ENCODE measurements at regions not wholly inside any gene's neighbourhood (a gene's known extent, or its start where the extent isn't known, plus 50 kb on each side); places are given as distances from the start of the nearest gene placed in this dataset.

DNA sequence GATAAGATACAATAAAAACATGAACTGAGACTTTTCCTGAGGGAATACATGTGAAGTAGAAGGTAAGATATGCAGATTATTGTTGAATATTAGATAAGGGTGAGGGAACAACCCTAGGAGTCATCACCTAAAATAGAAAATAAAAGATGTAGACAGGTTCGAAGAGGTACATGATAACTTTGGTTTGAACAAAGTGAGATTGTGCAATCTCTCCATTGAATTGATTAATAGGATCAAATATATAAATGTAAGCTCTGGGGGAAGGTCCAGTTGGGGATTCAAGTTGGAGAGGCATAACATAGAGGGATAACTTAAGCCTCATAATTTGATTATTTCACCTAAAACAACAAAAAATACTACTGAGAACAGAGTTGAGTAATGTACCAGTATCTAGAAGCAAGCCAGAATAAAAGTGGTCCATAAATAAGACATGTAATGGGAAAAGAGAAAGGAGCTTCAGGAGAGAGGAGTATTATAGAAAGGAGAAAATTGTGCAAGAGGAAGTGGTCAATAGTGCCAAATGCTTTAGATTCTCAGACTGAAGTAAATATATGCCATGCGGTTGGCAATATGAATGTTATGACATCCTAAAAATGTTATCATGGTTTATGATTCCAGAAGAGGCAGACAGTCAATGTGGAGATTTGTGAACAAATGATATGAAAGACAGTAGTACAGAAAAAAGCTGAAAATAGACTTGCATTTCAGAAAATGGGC is 282.3 kb upstream of the CHRM2 start:
- TF ChIP-seq, protein P1, sequence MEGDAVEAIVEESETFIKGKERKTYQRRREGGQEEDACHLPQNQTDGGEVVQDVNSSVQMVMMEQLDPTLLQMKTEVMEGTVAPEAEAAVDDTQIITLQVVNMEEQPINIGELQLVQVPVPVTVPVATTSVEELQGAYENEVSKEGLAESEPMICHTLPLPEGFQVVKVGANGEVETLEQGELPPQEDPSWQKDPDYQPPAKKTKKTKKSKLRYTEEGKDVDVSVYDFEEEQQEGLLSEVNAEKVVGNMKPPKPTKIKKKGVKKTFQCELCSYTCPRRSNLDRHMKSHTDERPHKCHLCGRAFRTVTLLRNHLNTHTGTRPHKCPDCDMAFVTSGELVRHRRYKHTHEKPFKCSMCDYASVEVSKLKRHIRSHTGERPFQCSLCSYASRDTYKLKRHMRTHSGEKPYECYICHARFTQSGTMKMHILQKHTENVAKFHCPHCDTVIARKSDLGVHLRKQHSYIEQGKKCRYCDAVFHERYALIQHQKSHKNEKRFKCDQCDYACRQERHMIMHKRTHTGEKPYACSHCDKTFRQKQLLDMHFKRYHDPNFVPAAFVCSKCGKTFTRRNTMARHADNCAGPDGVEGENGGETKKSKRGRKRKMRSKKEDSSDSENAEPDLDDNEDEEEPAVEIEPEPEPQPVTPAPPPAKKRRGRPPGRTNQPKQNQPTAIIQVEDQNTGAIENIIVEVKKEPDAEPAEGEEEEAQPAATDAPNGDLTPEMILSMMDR (IDR thresholded peaks at IDR 0.05; ENCODE audit: partially characterized antibody, unreplicated experiment), result no peak
- Mint-ChIP-seq H3K27me3 (ENCODE audit: unreplicated experiment) (no peaks in the 10 kb centered on the region), H3K27ac (ENCODE audit: unreplicated experiment) (no peak overlapping the region), H3K9me3 (ENCODE audit: unreplicated experiment) (no peaks in the 10 kb centered on the region), H3K4me1 (ENCODE audit: low read depth, unreplicated experiment) (no peaks in the 10 kb centered on the region), H3K4me3 (ENCODE audit: unreplicated experiment) (no peak overlapping the region), H3K36me3 (ENCODE audit: unreplicated experiment) (no peaks in the 10 kb centered on the region)
- DNase-seq, result no peak

GRCh38 chr7:136566491-136566890 is 302.0 kb upstream of the CHRM2 start:
- no peak overlapping the region for H3K27ac Mint-ChIP-seq (ENCODE audit: unreplicated experiment)
- H3K36me3 Mint-ChIP-seq (ENCODE audit: unreplicated experiment), result no peaks in the 10 kb centered on the region
- H3K27me3 Mint-ChIP-seq (ENCODE audit: unreplicated experiment), result peaks cover 2% of the 10 kb centered on the region
- no peaks in the 10 kb centered on the region for H3K9me3 Mint-ChIP-seq (ENCODE audit: unreplicated experiment)
- H3K4me1 Mint-ChIP-seq (ENCODE audit: low read depth, unreplicated experiment), result no peaks in the 10 kb centered on the region
- TF ChIP-seq, protein P1 (IDR thresholded peaks at IDR 0.05; ENCODE audit: partially characterized antibody, unreplicated experiment), result no peak
- DNase-seq, result no peak
- H3K4me3 Mint-ChIP-seq (ENCODE audit: unreplicated experiment), result no peak overlapping the region

GRCh38 chr7:136555933-136556332 is 312.5 kb upstream of the CHRM2 start:
- H3K27me3 Mint-ChIP-seq (ENCODE audit: unreplicated experiment), result no peaks in the 10 kb centered on the region
- no peaks in the 10 kb centered on the region for H3K36me3 Mint-ChIP-seq (ENCODE audit: unreplicated experiment)
- H3K27ac Mint-ChIP-seq (ENCODE audit: unreplicated experiment), result no peak overlapping the region
- H3K4me1 Mint-ChIP-seq (ENCODE audit: low read depth, unreplicated experiment), result peaks cover 4% of the 10 kb centered on the region
- DNase-seq, result no peak
- H3K9me3 Mint-ChIP-seq (ENCODE audit: unreplicated experiment), result no peaks in the 10 kb centered on the region
- no peak overlapping the region for H3K4me3 Mint-ChIP-seq (ENCODE audit: unreplicated experiment)
- TF ChIP-seq, protein P1 (IDR thresholded peaks at IDR 0.05; ENCODE audit: partially characterized antibody, unreplicated experiment), result no peak

GRCh38 chr7:136551618-136552017 is 316.8 kb upstream of the CHRM2 start:
- Mint-ChIP-seq H3K27ac (ENCODE audit: unreplicated experiment) (no peak overlapping the region), H3K9me3 (ENCODE audit: unreplicated experiment) (no peaks in the 10 kb centered on the region), H3K36me3 (ENCODE audit: unreplicated experiment) (no peaks in the 10 kb centered on the region), H3K27me3 (ENCODE audit: unreplicated experiment) (no peaks in the 10 kb centered on the region), H3K4me1 (ENCODE audit: low read depth, unreplicated experiment) (peaks cover 4% of the 10 kb centered on the region), H3K4me3 (ENCODE audit: unreplicated experiment) (no peak overlapping the region)
- no peak for DNase-seq
- TF ChIP-seq, protein P1 (IDR thresholded peaks at IDR 0.05; ENCODE audit: partially characterized antibody, unreplicated experiment), result no peak

- TF ChIP-seq, protein P1 (IDR thresholded peaks at IDR 0.05; ENCODE audit: partially characterized antibody, unreplicated experiment), result no peak
- H3K36me3 Mint-ChIP-seq (ENCODE audit: unreplicated experiment), result no peaks in the 10 kb centered on the region
- no peak overlapping the region for H3K27ac Mint-ChIP-seq (ENCODE audit: unreplicated experiment)
- no peaks in the 10 kb centered on the region for H3K4me1 Mint-ChIP-seq (ENCODE audit: low read depth, unreplicated experiment)
- H3K9me3 Mint-ChIP-seq (ENCODE audit: unreplicated experiment), result no peaks in the 10 kb centered on the region
- no peak overlapping the region for H3K4me3 Mint-ChIP-seq (ENCODE audit: unreplicated experiment)
- no peaks in the 10 kb centered on the region for H3K27me3 Mint-ChIP-seq (ENCODE audit: unreplicated experiment)
- no peak for DNase-seq
These were observed 318.7 kb upstream of the CHRM2 start for GRCh38 chr7:136549756-136550155.

Data from glutamatergic neuron (in vitro differentiated cells).